ENCODE measurements at regions not wholly inside any gene's neighbourhood (a gene's known extent, or its start where the extent isn't known, plus 50 kb on each side); places are given as distances from the start of the nearest gene placed in this dataset.

GRCh38 chr3:104526901-104527401, 839.8 kb upstream of the ALCAM start:
- TF ChIP-seq CTCF (IDR thresholded peaks at IDR 0.05) (no peak), POLR2A (IDR thresholded peaks at IDR 0.05) (no peak)
